ENCODE measurements at regions not wholly inside any gene's neighbourhood (a gene's known extent, or its start where the extent isn't known, plus 50 kb on each side); places are given as distances from the start of the nearest gene placed in this dataset.
A peak's percentile ranks its signal among the peaks of the same experiment; 100 is the strongest.
"Not testable (repeated sequence)": the region's sequence is repeated elsewhere in the genome, so short reads cannot be mapped to it uniquely, and the experiment has no call there.

DNA sequence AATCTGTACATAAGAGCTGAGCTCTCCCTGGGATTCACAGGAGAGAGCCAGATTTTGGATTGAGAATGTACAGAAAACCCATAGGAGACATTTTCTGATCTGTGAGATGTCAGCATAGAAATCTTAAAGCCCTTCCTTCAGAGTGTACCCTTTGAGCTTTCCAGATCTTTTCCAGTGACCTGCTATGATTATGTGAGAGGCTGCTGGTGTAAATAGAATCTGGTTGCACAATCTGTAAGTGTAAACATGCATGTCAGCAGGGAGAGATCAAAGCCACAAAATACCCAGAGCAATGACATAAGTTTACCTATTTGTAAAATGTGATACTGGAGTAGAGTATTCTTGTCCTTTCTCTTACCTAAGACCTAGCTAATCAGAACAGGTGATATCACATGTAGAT, 471.9 kb downstream of the FOXD4L5 start:
- not testable (repeated sequence) for DNase-seq

DNA sequence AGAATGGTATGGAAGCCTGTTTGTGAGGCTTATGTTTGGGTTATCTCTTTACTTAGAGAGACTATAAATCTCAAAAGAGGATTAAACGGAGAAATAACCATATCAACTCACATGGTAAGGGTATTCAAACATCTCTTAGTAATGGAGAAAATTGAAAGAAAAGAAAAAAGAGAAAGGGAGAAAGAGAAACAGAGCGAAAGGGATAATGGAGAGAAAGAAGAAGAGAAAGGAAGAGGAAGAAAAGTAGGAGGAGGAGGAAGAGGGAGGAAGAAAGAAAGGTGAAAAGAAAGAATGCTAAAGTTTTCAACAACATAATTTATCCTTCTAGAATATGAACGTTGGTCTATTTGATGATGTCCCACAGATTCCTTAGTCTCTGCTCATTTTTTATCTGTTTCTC, 506.3 kb downstream of the FOXD4L5 start:
- DNase-seq = not testable (repeated sequence)

GRCh38 chr9:64776269-64776668, 508.7 kb downstream of the FOXD4L5 start:
- not testable (repeated sequence) for DNase-seq

DNA sequence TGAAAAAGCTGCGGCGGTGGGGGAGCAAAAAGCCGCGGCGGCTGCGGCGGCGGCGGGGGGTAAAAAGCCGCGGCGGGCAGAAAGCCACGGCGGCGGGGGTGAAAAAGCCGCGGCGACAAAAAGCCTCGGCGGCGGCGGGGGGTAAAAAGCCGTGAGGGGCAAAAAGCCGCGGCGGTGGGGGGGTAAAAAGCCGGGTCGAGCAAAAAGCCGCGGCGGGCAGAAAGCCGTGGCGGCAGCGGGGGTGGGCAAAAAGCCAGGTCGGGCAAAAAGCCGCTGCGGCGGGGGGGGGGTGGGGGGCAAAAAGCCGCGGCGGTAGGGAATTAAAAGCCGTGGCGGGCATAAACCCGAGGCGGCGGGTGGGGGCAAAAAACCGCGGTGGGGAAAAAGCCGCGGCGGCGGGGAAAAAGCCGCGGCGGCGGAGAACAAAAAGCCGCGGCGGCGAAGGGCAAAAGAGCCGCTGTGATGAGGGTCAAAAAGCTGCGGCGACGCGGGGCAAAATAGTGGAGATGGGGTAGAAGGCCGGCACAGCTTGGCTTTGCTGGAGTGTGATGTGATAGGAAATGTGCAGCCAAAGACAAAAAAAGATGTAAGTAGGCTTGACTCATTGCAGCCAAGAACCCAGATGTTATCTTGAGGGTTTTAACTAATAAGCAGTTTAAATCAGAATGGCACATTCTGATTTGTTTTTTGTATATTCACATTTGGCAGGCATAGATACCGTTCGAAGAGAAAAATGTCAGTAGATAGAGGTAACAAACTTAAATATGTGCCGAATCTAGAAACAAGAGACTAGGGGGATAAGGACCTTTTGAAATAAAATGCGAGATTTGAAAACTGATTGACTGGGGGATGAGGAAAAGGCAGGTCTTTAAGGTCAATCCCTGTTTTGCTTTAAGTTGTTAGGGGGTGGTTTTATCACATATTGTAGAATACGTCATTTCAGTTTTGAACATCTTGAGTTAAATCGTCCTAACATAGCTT, 509.9 kb downstream of the FOXD4L5 start:
- peak; percentile 12 for DNase-seq

DNA sequence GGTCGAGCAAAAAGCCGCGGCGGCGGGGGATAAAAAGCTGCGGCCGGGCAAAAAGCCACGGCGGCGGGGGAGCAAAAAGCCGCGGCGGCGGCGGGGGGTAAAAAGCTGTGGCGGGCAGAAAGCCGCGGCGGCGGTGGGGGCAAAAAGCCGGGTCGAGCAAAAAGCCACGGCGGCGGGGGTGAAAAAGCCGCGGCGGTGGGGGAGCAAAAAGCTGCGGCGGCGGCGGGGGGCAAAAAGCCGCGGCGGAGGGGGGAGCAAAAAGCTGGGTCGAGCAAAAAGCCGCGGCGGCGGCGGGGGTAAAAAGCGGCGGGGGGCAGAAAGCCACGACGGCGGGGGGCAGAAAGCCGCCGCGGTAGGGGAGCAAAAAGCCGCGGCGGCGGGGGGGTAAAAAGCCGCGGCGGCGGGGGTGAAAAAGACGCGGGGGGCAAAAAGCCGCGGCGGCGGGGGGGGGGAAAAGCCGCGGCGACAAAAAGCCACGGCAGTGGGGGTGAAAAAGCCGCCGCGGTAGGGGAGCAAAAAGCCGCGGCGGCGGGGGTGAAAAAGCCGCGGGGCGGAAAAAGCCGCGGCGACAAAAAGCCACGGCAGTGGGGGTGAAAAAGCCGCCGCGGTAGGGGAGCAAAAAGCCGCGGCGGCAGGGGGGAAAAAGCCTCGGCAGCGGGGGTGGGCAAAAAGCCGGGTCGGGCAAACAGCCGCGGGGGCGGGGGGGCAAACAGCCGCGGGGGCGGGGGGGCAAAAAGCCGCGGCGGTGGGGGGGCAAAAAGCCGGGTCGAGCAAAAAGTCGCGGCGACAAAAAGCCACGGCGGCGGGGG, 510.8 kb downstream of the FOXD4L5 start:
- peak; percentile 4 for DNase-seq

DNA sequence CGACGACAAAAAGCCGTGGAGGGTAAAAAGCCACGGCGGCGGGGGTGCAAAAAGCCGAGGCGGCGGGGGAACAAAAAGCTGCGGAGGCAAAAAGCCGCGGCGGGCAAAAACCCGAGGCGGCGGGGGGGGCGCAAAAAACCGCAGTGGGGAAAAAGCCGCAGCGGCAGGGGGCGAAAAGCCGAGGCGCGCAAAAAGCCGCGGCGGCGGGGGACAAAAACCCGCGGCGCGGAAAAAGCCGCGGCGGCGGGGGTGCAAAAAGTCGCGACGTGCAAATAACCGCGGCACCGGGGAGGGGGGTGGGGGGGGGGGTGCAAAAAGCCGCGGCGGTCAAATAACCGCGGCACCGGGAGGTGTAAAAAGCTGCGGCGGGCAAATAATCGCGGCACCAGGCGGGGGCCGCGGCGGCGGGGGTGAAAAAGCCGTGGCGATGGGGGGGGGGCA, 511.5 kb downstream of the FOXD4L5 start:
- DNase-seq = peak; percentile 6

DNA sequence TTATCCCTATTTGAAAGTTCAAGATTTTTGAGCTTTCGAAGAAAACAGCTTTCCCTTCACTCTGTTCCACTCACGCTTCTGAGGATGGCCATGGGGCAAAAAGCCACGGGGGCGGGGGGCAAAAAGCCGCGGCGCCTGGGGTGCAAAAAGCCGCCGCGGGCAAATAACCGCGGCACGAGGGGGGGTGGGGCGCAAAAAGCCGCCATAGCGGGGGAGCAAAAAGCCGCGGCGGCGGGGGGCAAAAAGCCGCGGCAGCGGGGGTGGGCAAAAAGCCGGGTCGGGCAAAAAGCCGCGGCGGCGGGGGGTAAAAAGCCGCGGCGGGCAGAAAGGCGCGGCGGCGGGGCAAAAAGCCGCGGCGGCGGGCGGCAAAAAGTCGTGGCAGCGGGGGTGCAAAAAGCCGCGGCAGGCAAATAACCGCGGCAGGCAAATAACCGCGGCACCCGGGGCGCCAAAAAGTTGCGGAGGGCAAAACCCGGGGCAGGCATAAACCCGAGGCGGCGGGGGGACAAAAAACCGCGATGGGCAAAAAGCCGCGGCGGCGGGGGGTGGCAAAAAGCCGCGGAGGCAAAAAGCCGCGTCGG, 512.2 kb downstream of the FOXD4L5 start:
- not testable (repeated sequence) for DNase-seq

GRCh38 chr9:64772123-64772736, 512.8 kb downstream of the FOXD4L5 start:
- DNase-seq = not testable (repeated sequence)

Data from activated naive CD4-positive, alpha-beta T cell treated with anti-CD3 and anti-CD28 coated beads, Interleukin-2, amount 50 U/mL, for 16 hours (primary cell).